ENCODE measurements at regions not wholly inside any gene's neighbourhood (a gene's known extent, or its start where the extent isn't known, plus 50 kb on each side); places are given as distances from the start of the nearest gene placed in this dataset.

- H3K9me3 ChIP-seq (ENCODE audit: low read depth): no peaks in the 10 kb centered on the region
- DNase-seq: no peak
- H4K20me1 ChIP-seq (ENCODE audit: insufficient read depth): no peaks in the 10 kb centered on the region
- TF ChIP-seq EZH2phosphoT487 (IDR thresholded peaks at IDR 0.05; ENCODE audit: insufficient read depth, low read depth) (no peak), EZH2 (IDR thresholded peaks at IDR 0.05; ENCODE audit: insufficient read depth, poor library complexity, severe bottlenecking) (no peak)
- no peak overlapping the region for H3K9ac ChIP-seq
- in situ Hi-C loops (cut with MboI): no loop called here
- no peak overlapping the region for H3K4me3 ChIP-seq
- no peaks in the 10 kb centered on the region for H3K36me3 ChIP-seq (ENCODE audit: low read depth)
- no peak overlapping the region for H2AFZ ChIP-seq
- no peaks in the 10 kb centered on the region for H3K79me2 ChIP-seq (ENCODE audit: insufficient read depth)
- no peaks in the 10 kb centered on the region for H3F3A ChIP-seq (ENCODE audit: insufficient read depth)
- 57 to 65% methylated on average over 3 of the region's 3 CpGs for WGBS, 2 experiments (ENCODE audit: low coverage in 1 of 2, low lambda C conversion rate in 2 of 2, missing lambda C conversion rate in 2 of 2)
- no peak overlapping the region for H3K27ac ChIP-seq
- H3K4me2 ChIP-seq (ENCODE audit: unreplicated experiment): no peak overlapping the region
- H3K27me3 ChIP-seq (replicated peaks; ENCODE audit: insufficient read depth): peaks cover 15% of the 10 kb centered on the region
- H3K9me2 ChIP-seq (ENCODE audit: insufficient read depth): no peaks in the 10 kb centered on the region
- no peaks in the 10 kb centered on the region for H3K4me1 ChIP-seq (ENCODE audit: insufficient read depth)
Measured at GRCh38 chr5:171609806-171610452, 175.7 kb upstream of the SMIM23 start.

GRCh38 chr5:171610686-171611085 lies 174.9 kb upstream of the SMIM23 start:
- TF ChIP-seq EZH2 (IDR thresholded peaks at IDR 0.05; ENCODE audit: insufficient read depth, poor library complexity, severe bottlenecking) (no peak), EZH2phosphoT487 (IDR thresholded peaks at IDR 0.05; ENCODE audit: insufficient read depth, low read depth) (no peak)
- Histone ChIP-seq H3F3A (ENCODE audit: insufficient read depth) (no peaks in the 10 kb centered on the region), H3K4me2 (ENCODE audit: unreplicated experiment) (no peak overlapping the region), H3K36me3 (ENCODE audit: low read depth) (no peaks in the 10 kb centered on the region), H3K9me2 (ENCODE audit: insufficient read depth) (no peaks in the 10 kb centered on the region), H3K4me3 (no peak overlapping the region), H3K27ac (no peak overlapping the region), H3K9me3 (ENCODE audit: low read depth) (no peaks in the 10 kb centered on the region), H3K79me2 (ENCODE audit: insufficient read depth) (no peaks in the 10 kb centered on the region), H2AFZ (no peak overlapping the region), H3K4me1 (ENCODE audit: insufficient read depth) (no peaks in the 10 kb centered on the region), H3K9ac (no peak overlapping the region), H3K27me3 (replicated peaks; ENCODE audit: insufficient read depth) (peaks cover 20% of the 10 kb centered on the region), H4K20me1 (ENCODE audit: insufficient read depth) (no peaks in the 10 kb centered on the region)
- 58 to 62% methylated on average over 5 of the region's 5 CpGs for WGBS, 2 experiments (ENCODE audit: low coverage in 1 of 2, low lambda C conversion rate in 2 of 2, missing lambda C conversion rate in 2 of 2)
- DNase-seq: no peak
- in situ Hi-C loops (cut with MboI): no loop called here

GRCh38 chr5:171612749-171613148 lies 172.9 kb upstream of the SMIM23 start:
- no peaks in the 10 kb centered on the region for H3K36me3 ChIP-seq (ENCODE audit: low read depth)

GRCh38 chr5:171614511-171614910 lies 171.1 kb upstream of the SMIM23 start:
- H3K36me3 ChIP-seq (ENCODE audit: low read depth): no peaks in the 10 kb centered on the region
- DNase-seq: no peak
- no peaks in the 10 kb centered on the region for H3K79me2 ChIP-seq (ENCODE audit: insufficient read depth)
- no peak overlapping the region for H3K27ac ChIP-seq
- no peaks in the 10 kb centered on the region for H3F3A ChIP-seq (ENCODE audit: insufficient read depth)
- H3K9ac ChIP-seq: no peak overlapping the region
- H3K9me2 ChIP-seq (ENCODE audit: insufficient read depth): no peaks in the 10 kb centered on the region
- no peak overlapping the region for H3K4me3 ChIP-seq
- no peak overlapping the region for H2AFZ ChIP-seq
- H3K4me1 ChIP-seq (ENCODE audit: insufficient read depth): no peaks in the 10 kb centered on the region
- H3K4me2 ChIP-seq (ENCODE audit: unreplicated experiment): no peak overlapping the region
- H3K9me3 ChIP-seq (ENCODE audit: low read depth): no peaks in the 10 kb centered on the region
- in situ Hi-C loops (cut with MboI): no loop called here
- H4K20me1 ChIP-seq (ENCODE audit: insufficient read depth): no peaks in the 10 kb centered on the region
- peaks cover 32% of the 10 kb centered on the region for H3K27me3 ChIP-seq (replicated peaks; ENCODE audit: insufficient read depth)
- TF ChIP-seq EZH2 (IDR thresholded peaks at IDR 0.05; ENCODE audit: insufficient read depth, poor library complexity, severe bottlenecking) (no peak), EZH2phosphoT487 (IDR thresholded peaks at IDR 0.05; ENCODE audit: insufficient read depth, low read depth) (no peak)
- WGBS, 2 experiments (ENCODE audit: low coverage in 1 of 2, low lambda C conversion rate in 2 of 2, missing lambda C conversion rate in 2 of 2): 83 to 88% methylated on average over 4 to 5 of the region's 5 CpGs

More at GRCh38 chr5:171612749-171613148, 172.9 kb upstream of the SMIM23 start:
- Histone ChIP-seq H2AFZ (no peak overlapping the region), H3K4me1 (ENCODE audit: insufficient read depth) (no peaks in the 10 kb centered on the region), H3K27ac (no peak overlapping the region), H3K9me2 (ENCODE audit: insufficient read depth) (no peaks in the 10 kb centered on the region), H3K9me3 (ENCODE audit: low read depth) (no peaks in the 10 kb centered on the region), H3K79me2 (ENCODE audit: insufficient read depth) (no peaks in the 10 kb centered on the region), H3F3A (ENCODE audit: insufficient read depth) (no peaks in the 10 kb centered on the region), H3K9ac (no peak overlapping the region), H3K4me3 (no peak overlapping the region), H4K20me1 (ENCODE audit: insufficient read depth) (no peaks in the 10 kb centered on the region), H3K27me3 (replicated peaks; ENCODE audit: insufficient read depth) (peaks cover 32% of the 10 kb centered on the region), H3K4me2 (ENCODE audit: unreplicated experiment) (no peak overlapping the region)
- 24 to 34% methylated on average over 5 of the region's 5 CpGs for WGBS, 2 experiments (ENCODE audit: low coverage in 1 of 2, low lambda C conversion rate in 2 of 2, missing lambda C conversion rate in 2 of 2)
- in situ Hi-C loops (cut with MboI): no loop called here
- no peak for DNase-seq
- TF ChIP-seq EZH2 (IDR thresholded peaks at IDR 0.05; ENCODE audit: insufficient read depth, poor library complexity, severe bottlenecking) (no peak), EZH2phosphoT487 (IDR thresholded peaks at IDR 0.05; ENCODE audit: insufficient read depth, low read depth) (no peak)

Measured in GM23248 (cell line).